Activated CD4-positive, alpha-beta T cell treated with anti-CD3 and anti-CD28 coated beads, Interleukin-2, amount 10 ng/mL, durations not matched to agents 7 days and 5 days (primary cell): ENCODE measurements at regions not wholly inside any gene's neighbourhood (a gene's known extent, or its start where the extent isn't known, plus 50 kb on each side); places are given as distances from the start of the nearest gene placed in this dataset.
"Not testable (repeated sequence)": the region's sequence is repeated elsewhere in the genome, so short reads cannot be mapped to it uniquely, and the experiment has no call there.

Experiments
- CTCF ChIA-PET: fragments of 350-600 bp; sonication (Branson Sonifier 250); formaldehyde crosslinking; loops from one replicate; lab custom pipeline; 2021; ENCODE audit warnings: antibody characterized with exemption; lab: Charles Lee
- POLR2A ChIA-PET: fragments of 350-600 bp; sonication (Branson Sonifier 250); formaldehyde crosslinking; loops from one replicate; lab custom pipeline; 2021; ENCODE audit warnings: antibody characterized with exemption; lab: Charles Lee
- DNase-seq: peaks from one replicate; pipeline ENCODE4 v3.0.0-alpha.2; 2020
- H3K27ac Mint-ChIP-seq: one replicate; pipeline ENCODE4 v1.8.0; 2021; ENCODE audit warnings: mild to moderate bottlenecking, moderate library complexity, mixed read lengths
- H3K27me3 Mint-ChIP-seq: one replicate; pipeline ENCODE4 v1.8.0; 2021; ENCODE audit warnings: mixed read lengths
- H3K36me3 Mint-ChIP-seq: one replicate; pipeline ENCODE4 v1.8.0; 2021; ENCODE audit warnings: low read depth, mixed read lengths
- H3K4me1 Mint-ChIP-seq: one replicate; pipeline ENCODE4 v1.8.0; 2021; ENCODE audit warnings: mixed read lengths
- H3K4me3 Mint-ChIP-seq: one replicate; pipeline ENCODE4 v1.8.0; 2021; ENCODE audit warnings: mild to moderate bottlenecking, moderate library complexity, mixed read lengths
- H3K9me3 Mint-ChIP-seq: one replicate; pipeline ENCODE4 v1.8.0; 2021; ENCODE audit warnings: mixed read lengths

DNA sequence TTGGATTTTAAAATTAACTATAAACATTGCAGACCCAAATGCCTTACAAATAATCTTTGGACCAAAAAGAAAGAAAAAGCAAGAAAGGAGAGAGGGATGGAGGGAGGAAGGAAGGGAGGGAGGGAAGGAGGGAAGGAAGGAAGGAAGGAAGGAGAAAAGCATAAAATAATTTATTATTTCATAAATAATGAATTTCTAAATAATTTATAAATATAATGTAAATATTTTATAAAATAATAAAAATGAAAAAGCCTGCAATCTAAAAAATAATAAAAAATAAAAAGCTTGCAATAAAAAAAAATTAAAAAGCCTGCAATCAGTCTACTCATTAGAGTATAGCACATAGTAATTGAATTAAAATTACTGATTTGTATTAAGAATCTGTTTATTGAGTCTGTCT is 614.3 kb downstream of the ISL1 start:
- Mint-ChIP-seq H3K4me1 (no peaks in the 10 kb centered on the region), H3K27me3 (no peaks in the 10 kb centered on the region), H3K4me3 (no peak overlapping the region), H3K36me3 (no peaks in the 10 kb centered on the region), H3K9me3 (peaks cover 2% of the 10 kb centered on the region), H3K27ac (no peak overlapping the region)
- POLR2A ChIA-PET: no interaction called here
- DNase-seq: no peak
- CTCF ChIA-PET: no interaction called here

DNA sequence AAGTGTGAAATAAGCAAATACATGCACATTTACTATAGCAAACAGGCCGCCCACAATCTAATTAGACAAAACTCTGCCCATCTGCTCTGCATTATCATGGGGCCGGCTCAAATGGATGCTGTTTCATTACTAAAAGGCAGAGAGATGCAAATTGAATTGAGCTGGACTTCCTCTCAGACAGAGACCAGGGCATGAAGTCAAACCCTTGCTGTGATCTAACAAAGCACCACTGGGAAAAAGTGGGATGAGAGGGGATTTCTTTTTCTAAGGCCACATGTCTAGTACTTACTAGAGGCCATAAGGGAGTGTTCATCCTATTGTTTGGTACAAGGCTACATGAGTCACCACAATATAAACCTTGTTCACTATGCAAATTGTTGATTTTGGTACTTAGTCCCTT is 614.7 kb downstream of the ISL1 start:
- no peaks in the 10 kb centered on the region for H3K27me3 Mint-ChIP-seq
- POLR2A ChIA-PET: no interaction called here
- no peak for DNase-seq
- peaks cover 2% of the 10 kb centered on the region for H3K9me3 Mint-ChIP-seq
- H3K27ac Mint-ChIP-seq: no peak overlapping the region
- no peaks in the 10 kb centered on the region for H3K4me1 Mint-ChIP-seq
- CTCF ChIA-PET: interaction anchor here (0.7 kb wide), 1 partner anchor 12 kb away, joined by 3 read pairs; no protein-coding TSS in a partner anchor
- H3K4me3 Mint-ChIP-seq: no peak overlapping the region
- H3K36me3 Mint-ChIP-seq: no peaks in the 10 kb centered on the region

DNA sequence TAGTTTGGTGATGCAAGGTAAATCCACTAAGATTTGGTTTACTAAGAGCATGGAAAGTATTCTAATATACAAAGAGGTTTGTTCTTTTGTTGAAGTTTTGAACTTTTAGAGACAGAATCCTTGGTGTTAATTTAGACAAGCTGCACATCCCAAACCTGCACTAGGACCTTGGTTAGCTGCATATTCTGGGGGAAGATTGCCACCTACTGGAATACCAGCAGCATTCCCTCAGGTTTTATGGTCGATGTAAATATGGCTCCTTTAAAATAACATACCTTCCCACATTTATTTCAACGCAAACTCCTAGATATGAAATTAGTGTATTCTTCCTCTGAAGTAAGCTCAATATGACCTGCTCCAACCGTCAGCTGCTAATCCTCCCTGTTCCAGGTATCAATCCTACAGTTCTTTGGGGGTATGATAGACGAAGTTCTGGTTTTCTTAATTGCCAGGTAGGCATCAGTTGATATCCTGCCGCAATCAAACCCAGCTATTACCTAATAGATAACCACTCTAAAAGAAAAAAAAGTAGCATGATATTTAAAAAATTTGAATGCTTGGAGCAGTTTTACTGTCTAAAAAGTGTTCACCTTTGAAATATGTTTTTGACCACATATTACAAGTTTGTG is 624.1 kb downstream of the ISL1 start:
- CTCF ChIA-PET: no interaction called here
- Mint-ChIP-seq H3K4me1 (no peaks in the 10 kb centered on the region), H3K4me3 (no peak overlapping the region), H3K27ac (no peak overlapping the region), H3K36me3 (no peaks in the 10 kb centered on the region), H3K9me3 (no peaks in the 10 kb centered on the region), H3K27me3 (no peaks in the 10 kb centered on the region)
- peak; percentile 6 for DNase-seq
- POLR2A ChIA-PET: no interaction called here

DNA sequence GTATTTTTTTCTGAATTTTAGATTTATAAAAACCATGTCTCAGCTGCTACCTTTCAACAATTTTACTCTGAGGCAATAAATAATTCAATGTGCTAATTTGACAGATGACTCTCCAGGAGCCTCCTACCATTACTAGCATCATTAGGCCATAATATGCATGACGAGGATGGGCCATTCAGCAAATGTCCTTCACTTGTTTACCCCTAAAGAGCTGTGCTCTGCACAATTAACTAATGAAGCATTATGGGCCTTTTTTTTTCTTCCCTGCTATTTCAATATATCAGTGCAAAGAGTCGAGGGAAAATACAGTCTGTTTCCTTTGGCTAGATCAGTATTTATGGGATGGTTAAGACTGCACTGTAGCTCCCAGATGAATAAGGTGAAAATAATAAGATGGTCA is 627.2 kb downstream of the ISL1 start:
- no peaks in the 10 kb centered on the region for H3K9me3 Mint-ChIP-seq
- no peaks in the 10 kb centered on the region for H3K27me3 Mint-ChIP-seq
- no peak for DNase-seq
- H3K27ac Mint-ChIP-seq: no peak overlapping the region
- H3K4me3 Mint-ChIP-seq: no peak overlapping the region
- H3K4me1 Mint-ChIP-seq: no peaks in the 10 kb centered on the region
- POLR2A ChIA-PET: no interaction called here
- no peaks in the 10 kb centered on the region for H3K36me3 Mint-ChIP-seq
- CTCF ChIA-PET: no interaction called here

DNA sequence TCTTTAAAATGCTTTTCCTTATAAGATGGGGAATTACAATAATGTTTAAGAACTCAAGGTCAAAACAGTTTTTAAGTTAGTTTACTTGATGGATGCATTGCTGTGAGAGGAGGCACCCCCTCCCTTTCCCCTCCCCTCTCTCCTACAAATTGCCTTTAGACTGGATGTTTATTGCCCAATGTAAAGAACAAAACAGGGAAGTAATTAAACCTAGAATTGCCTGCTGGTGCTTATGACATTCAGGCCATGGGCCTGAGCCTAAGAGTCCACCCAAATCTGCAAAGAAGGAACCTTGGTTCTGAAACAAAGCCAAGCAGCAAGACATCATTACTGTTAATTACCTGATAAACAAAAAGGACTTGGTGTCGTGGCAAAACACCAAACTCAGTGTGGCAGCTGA is 630.3 kb downstream of the ISL1 start:
- no peaks in the 10 kb centered on the region for H3K36me3 Mint-ChIP-seq
- CTCF ChIA-PET: no interaction called here
- POLR2A ChIA-PET: no interaction called here
- H3K4me1 Mint-ChIP-seq: no peaks in the 10 kb centered on the region
- H3K9me3 Mint-ChIP-seq: no peaks in the 10 kb centered on the region
- no peak overlapping the region for H3K4me3 Mint-ChIP-seq
- no peaks in the 10 kb centered on the region for H3K27me3 Mint-ChIP-seq
- no peak overlapping the region for H3K27ac Mint-ChIP-seq
- DNase-seq: no peak

DNA sequence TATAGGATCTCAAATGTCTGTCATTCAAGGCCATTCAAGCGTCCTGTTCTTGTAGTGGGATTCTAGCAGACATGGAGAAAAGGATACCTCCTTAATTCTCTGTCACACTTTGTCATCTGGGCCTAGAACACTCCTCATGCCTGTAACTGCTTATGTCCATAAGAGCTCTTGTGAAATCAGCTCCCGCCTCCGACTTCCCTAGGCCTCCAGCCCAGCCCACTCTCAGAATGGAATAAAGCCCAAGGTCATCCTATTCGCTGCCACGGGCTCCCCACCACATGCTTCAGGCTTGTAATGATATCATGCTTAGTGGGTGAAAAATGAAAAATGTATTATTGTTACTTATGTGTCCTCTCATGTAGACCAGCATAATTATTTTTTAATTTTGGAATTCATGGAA is 632.5 kb downstream of the ISL1 start:
- no peak for DNase-seq
- Mint-ChIP-seq H3K27ac (no peak overlapping the region), H3K36me3 (no peaks in the 10 kb centered on the region), H3K27me3 (no peaks in the 10 kb centered on the region), H3K9me3 (no peaks in the 10 kb centered on the region), H3K4me1 (no peaks in the 10 kb centered on the region), H3K4me3 (no peak overlapping the region)
- ChIA-PET CTCF (no interaction called here), POLR2A (no interaction called here)

DNA sequence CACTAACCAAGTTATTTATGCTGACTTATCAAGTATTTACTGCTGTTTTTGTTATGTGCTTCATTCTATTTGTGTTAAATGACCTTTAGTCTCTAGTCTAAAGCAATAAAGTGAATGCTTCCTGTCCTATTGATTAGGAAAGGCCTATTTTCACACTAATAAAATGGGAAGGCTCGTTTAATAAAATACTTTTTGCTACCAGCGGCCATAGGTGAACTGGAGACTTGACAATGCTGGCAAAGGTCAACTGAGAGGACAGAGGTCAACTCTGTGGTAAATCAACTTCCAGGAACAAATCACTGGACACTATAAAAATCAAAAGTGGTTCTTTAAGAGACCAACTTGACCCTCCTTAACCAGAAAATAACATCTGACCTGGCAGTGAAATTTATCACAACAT is 634.3 kb downstream of the ISL1 start:
- Mint-ChIP-seq H3K9me3 (no peaks in the 10 kb centered on the region), H3K36me3 (no peaks in the 10 kb centered on the region), H3K4me3 (no peak overlapping the region), H3K4me1 (no peaks in the 10 kb centered on the region), H3K27ac (no peak overlapping the region), H3K27me3 (no peaks in the 10 kb centered on the region)
- ChIA-PET CTCF (no interaction called here), POLR2A (no interaction called here)
- no peak for DNase-seq

DNA sequence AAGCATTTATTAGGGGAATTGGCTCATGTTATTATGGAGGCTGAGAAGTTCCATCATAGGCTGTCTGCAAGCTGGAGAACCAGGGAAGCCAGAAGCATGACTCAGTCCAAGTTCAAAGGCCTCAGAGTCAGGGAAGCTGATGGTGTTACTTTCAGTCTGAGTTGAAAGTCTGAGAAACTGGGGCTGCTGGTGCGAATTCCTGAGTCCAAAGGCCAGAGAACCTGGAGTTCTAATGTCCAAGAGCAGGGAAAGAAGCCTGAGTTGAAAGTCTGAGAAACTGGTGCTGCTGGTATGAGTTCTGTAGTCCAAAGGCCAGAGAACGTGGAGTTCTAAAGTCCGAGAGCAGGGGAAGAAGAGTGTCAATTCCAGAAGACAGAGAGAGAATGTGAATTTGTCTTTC is 641.1 kb downstream of the ISL1 start:
- Mint-ChIP-seq H3K4me3 (no peak overlapping the region), H3K27me3 (no peaks in the 10 kb centered on the region), H3K27ac (no peak overlapping the region), H3K36me3 (no peaks in the 10 kb centered on the region), H3K9me3 (peaks cover 3% of the 10 kb centered on the region), H3K4me1 (no peaks in the 10 kb centered on the region)
- ChIA-PET CTCF (no interaction called here), POLR2A (no interaction called here)
- DNase-seq: no peak

DNA sequence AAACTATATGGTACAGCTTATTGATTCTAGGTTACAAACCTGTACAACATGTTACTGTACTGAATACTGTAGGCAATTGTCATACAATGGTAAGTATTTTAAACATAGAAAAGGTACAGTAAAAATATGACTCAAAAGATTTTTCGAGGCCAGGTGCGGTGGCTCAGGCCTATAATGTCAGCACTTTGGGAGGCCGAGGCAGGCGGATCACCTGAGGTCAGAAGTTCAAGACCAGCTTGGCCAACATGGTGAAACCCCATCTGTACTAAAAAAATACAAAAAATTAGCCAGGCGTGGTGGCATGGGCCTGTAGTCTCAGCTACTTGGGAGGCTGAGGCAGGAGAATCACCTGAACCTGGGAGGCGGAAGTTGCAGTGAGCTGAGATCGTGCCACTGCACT is 646.6 kb downstream of the ISL1 start:
- H3K36me3 Mint-ChIP-seq, POLR2A ChIA-PET, H3K4me1 Mint-ChIP-seq, H3K4me3 Mint-ChIP-seq, DNase-seq, CTCF ChIA-PET, H3K27ac Mint-ChIP-seq, H3K27me3 Mint-ChIP-seq, H3K9me3 Mint-ChIP-seq: not testable (repeated sequence)

DNA sequence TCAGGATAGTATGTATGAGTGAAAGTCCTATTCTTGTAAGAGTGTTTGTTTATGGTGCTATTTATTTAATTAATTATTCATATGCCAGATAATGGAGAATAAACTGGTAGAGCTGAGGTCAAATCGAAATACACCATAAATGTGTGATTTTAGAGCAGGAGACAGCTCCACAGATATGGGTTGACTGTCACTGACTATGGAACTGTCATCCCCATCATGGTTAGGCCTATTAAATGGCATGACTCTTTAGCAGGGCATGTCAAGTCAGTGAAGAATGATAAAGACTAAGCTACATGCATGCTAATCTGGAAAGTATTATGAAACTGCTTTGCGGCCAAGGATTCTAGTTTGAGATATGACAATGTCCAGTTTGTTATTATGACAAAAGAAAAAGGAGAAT is 658.6 kb downstream of the ISL1 start:
- no peaks in the 10 kb centered on the region for H3K36me3 Mint-ChIP-seq
- H3K9me3 Mint-ChIP-seq: no peaks in the 10 kb centered on the region
- H3K27me3 Mint-ChIP-seq: no peaks in the 10 kb centered on the region
- no peak for DNase-seq
- H3K27ac Mint-ChIP-seq: no peak overlapping the region
- ChIA-PET CTCF (no interaction called here), POLR2A (no interaction called here)
- no peak overlapping the region for H3K4me3 Mint-ChIP-seq
- H3K4me1 Mint-ChIP-seq: no peaks in the 10 kb centered on the region

DNA sequence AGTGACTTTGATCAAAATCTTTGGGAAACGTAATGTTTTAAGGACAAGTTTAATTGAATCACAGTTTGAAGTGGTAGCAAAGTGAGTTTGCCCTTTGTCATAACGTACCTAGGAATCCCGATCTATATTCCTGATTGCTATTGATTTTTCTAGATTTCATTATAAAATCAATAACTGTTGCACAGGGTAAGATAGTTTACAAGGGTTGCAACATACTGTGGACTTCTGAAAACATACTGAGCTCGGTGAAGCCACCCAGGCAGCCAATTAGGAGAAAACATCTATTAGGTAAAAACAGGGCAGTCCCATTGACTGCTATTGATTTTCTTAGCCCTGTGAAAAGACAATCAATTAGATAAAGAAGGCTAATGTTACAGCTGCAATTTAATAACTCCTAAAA is 659.9 kb downstream of the ISL1 start:
- ChIA-PET POLR2A (no interaction called here), CTCF (no interaction called here)
- Mint-ChIP-seq H3K9me3 (no peaks in the 10 kb centered on the region), H3K36me3 (no peaks in the 10 kb centered on the region), H3K4me3 (no peak overlapping the region), H3K27ac (no peak overlapping the region), H3K27me3 (no peaks in the 10 kb centered on the region), H3K4me1 (no peaks in the 10 kb centered on the region)
- DNase-seq: no peak

DNA sequence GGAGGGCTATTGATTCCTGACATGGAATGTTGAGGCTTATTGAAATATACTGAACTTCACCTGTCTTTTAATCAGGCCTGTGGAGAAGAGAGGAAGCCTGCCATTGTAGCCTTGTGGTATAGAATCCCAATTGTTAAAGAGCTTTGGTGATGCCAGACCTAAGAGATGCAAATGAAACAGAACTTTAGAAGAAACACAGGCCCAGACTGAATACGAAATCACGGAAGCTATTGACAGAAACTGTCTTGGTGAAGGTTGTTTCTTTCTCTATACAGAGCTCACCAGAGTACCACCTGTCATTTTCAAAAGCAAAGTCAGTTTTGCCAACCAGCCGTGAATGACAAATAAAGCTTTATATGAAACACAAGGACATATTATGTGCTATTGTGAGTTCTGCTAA is 660.3 kb downstream of the ISL1 start:
- Mint-ChIP-seq H3K9me3 (no peaks in the 10 kb centered on the region), H3K27ac (no peak overlapping the region), H3K4me1 (no peaks in the 10 kb centered on the region), H3K4me3 (no peak overlapping the region), H3K36me3 (no peaks in the 10 kb centered on the region), H3K27me3 (no peaks in the 10 kb centered on the region)
- POLR2A ChIA-PET: no interaction called here
- CTCF ChIA-PET: no interaction called here
- no peak for DNase-seq

DNA sequence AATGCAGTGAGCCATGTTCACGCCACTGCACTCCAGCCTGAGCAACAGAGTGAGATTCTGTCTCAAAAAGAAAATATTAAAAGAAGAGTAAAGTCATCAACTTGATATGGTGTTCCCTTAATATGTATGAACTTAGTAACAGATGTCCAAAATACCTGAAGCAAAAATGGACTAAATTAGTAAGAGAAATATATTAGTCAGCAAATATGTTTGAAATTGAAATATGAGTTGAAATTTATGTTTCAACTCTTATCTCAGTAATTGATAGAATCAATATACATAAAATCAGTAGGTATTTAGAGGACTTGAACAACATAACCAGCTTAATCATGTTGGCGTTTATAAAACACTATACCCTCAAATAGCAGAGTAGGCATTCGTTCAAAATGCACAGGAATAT is 668.5 kb downstream of the ISL1 start:
- ChIA-PET CTCF (no interaction called here), POLR2A (no interaction called here)
- DNase-seq: no peak
- H3K36me3 Mint-ChIP-seq: no peaks in the 10 kb centered on the region
- no peak overlapping the region for H3K4me3 Mint-ChIP-seq
- no peaks in the 10 kb centered on the region for H3K9me3 Mint-ChIP-seq
- H3K4me1 Mint-ChIP-seq: no peaks in the 10 kb centered on the region
- no peaks in the 10 kb centered on the region for H3K27me3 Mint-ChIP-seq
- no peak overlapping the region for H3K27ac Mint-ChIP-seq

DNA sequence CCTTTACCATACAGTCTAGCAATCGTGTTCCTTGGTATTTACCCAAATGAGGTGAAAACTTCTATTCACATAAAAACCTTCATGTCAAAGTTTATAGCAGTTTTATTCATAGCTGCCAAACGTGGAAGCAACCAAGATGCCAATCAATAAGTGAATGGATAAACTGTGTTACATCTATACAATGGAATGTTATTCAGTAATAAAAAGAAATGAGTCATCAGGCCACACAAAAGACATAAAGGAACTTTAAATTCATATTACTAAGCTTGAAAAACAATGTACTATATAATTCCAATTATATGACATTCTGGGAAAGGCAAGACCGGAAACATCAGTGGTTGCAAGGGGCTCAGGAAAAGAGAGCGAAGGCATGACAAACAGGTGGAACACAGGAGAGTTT is 679.9 kb downstream of the ISL1 start:
- ChIA-PET CTCF (interaction anchor here (0.6 kb wide), 1 partner anchor 149 kb away, joined by 4 read pairs; no protein-coding TSS in a partner anchor), POLR2A (no interaction called here)
- DNase-seq: no peak

More for the DNA sequence above, 679.9 kb downstream of the ISL1 start:
- H3K9me3 Mint-ChIP-seq: peaks cover 4% of the 10 kb centered on the region
- H3K27me3 Mint-ChIP-seq: no peaks in the 10 kb centered on the region
- H3K27ac Mint-ChIP-seq: no peak overlapping the region
- H3K4me3 Mint-ChIP-seq: no peak overlapping the region
- no peaks in the 10 kb centered on the region for H3K4me1 Mint-ChIP-seq
- no peaks in the 10 kb centered on the region for H3K36me3 Mint-ChIP-seq
